H9 (cell line): ENCODE measurements at regions not wholly inside any gene's neighbourhood (a gene's known extent, or its start where the extent isn't known, plus 50 kb on each side); places are given as distances from the start of the nearest gene placed in this dataset.

Source experiments
- DNase-seq: peaks from one replicate; pipeline ENCODE4 v3.0.0-alpha.2; 2017
- H2AFZ ChIP-seq: one replicate; pipeline ENCODE4 v1.6.1; 2013; ENCODE audit warnings: mild to moderate bottlenecking, low read length, control low read depth, moderate library complexity
- H2AK5ac ChIP-seq: 2 replicates; pipeline ENCODE4 v1.6.1; 2013; ENCODE audit warnings: low read length, control low read depth, mixed read lengths; ENCODE audit not compliant: insufficient read length
- H2BK120ac ChIP-seq: one replicate; pipeline ENCODE4 v1.6.1; 2013; ENCODE audit warnings: low read depth, mild to moderate bottlenecking, low read length, control low read depth, inconsistent platforms; ENCODE audit not compliant: poor library complexity, severe bottlenecking
- H2BK12ac ChIP-seq: 2 replicates; pipeline ENCODE4 v1.6.1; 2013; ENCODE audit warnings: low read length, control low read depth, mixed read lengths, low read depth; ENCODE audit not compliant: insufficient read length
- H2BK15ac ChIP-seq: 2 replicates; pipeline ENCODE4 v1.6.1; 2013; ENCODE audit warnings: low read depth, low read length, control low read depth
- H2BK20ac ChIP-seq: one replicate; pipeline ENCODE4 v1.6.1; 2013; ENCODE audit warnings: low read depth, mild to moderate bottlenecking, low read length, control low read depth, inconsistent platforms; ENCODE audit not compliant: poor library complexity, severe bottlenecking
- H2BK5ac ChIP-seq: 2 replicates; pipeline ENCODE4 v1.6.1; 2013; ENCODE audit warnings: low read length, control low read depth, mixed read lengths; ENCODE audit not compliant: insufficient read length
- H3K14ac ChIP-seq: 2 replicates; pipeline ENCODE4 v1.6.1; 2013; ENCODE audit warnings: low read length, control low read depth; ENCODE audit not compliant: insufficient read depth
- H3K18ac ChIP-seq: 2 replicates; pipeline ENCODE4 v1.6.1; 2013; ENCODE audit warnings: low read depth, mild to moderate bottlenecking, mixed read lengths, low read length, control low read depth; ENCODE audit not compliant: insufficient read length
- H3K23ac ChIP-seq: 2 replicates; pipeline ENCODE4 v1.6.1; 2013; ENCODE audit warnings: low read length, control low read depth, mixed read lengths, low read depth; ENCODE audit not compliant: insufficient read length
- H3K23me2 ChIP-seq: 2 replicates; pipeline ENCODE4 v1.6.1; 2013; ENCODE audit warnings: low read depth, mild to moderate bottlenecking, mixed read lengths, low read length, control low read depth; ENCODE audit not compliant: insufficient read length, poor library complexity, severe bottlenecking
- H3K27ac ChIP-seq: 2 replicates; pipeline ENCODE4 v1.5.1; 2013; ENCODE audit warnings: low read length, control low read depth, mixed read lengths, low read depth; ENCODE audit not compliant: insufficient read length
- H3K27me3 ChIP-seq: 2 replicates; pipeline ENCODE4 v1.6.1; 2013; ENCODE audit warnings: low read length, control low read depth, inconsistent platforms; ENCODE audit not compliant: insufficient read depth
- H3K4ac ChIP-seq: 2 replicates; pipeline ENCODE4 v1.6.1; 2013; ENCODE audit warnings: low read depth, mild to moderate bottlenecking, control low read depth, inconsistent platforms, low read length, moderate library complexity
- H3K4me1 ChIP-seq: 2 replicates; pipeline ENCODE4 v1.6.1; 2013; ENCODE audit warnings: low read length, control low read depth, inconsistent platforms; ENCODE audit not compliant: insufficient read depth
- H3K4me2 ChIP-seq: 2 replicates; pipeline ENCODE4 v1.6.1; 2013; ENCODE audit warnings: low read length, control low read depth, mixed read lengths; ENCODE audit not compliant: insufficient read length, insufficient read depth
- H3K56ac ChIP-seq: 2 replicates; pipeline ENCODE4 v1.6.1; 2013; ENCODE audit warnings: low read depth, mild to moderate bottlenecking, mixed read lengths, low read length, control low read depth; ENCODE audit not compliant: insufficient read length
- H3K79me1 ChIP-seq: 2 replicates; pipeline ENCODE4 v1.6.1; 2013; ENCODE audit warnings: low read depth, mild to moderate bottlenecking, moderate library complexity, low read length, control low read depth, inconsistent platforms; ENCODE audit not compliant: insufficient read depth, poor library complexity, severe bottlenecking
- H3K79me2 ChIP-seq: 2 replicates; pipeline ENCODE4 v1.6.1; 2013; ENCODE audit warnings: low read length, control low read depth, inconsistent platforms; ENCODE audit not compliant: insufficient read depth
- H3K9ac ChIP-seq: 2 replicates; pipeline ENCODE4 v1.6.1; 2013; ENCODE audit warnings: low read length, control low read depth, mixed read lengths; ENCODE audit not compliant: insufficient read length; ENCODE audit errors: extremely low read depth
- H3K9me3 ChIP-seq: one replicate; pipeline ENCODE4 v1.6.1; 2013; ENCODE audit warnings: low read depth, low read length, inconsistent platforms; ENCODE audit not compliant: control insufficient read depth
- H3T11ph ChIP-seq: one replicate; pipeline ENCODE4 v1.6.1; 2013; ENCODE audit warnings: mild to moderate bottlenecking, low read length, control low read depth, inconsistent platforms
- H4K20me1 ChIP-seq: one replicate; pipeline ENCODE4 v1.6.1; 2013; ENCODE audit not compliant: control insufficient read depth, insufficient read length, insufficient read depth
- H4K5ac ChIP-seq: 2 replicates; pipeline ENCODE4 v1.6.1; 2013; ENCODE audit warnings: low read depth, mild to moderate bottlenecking, mixed read lengths, low read length, control low read depth; ENCODE audit not compliant: insufficient read length
- H4K8ac ChIP-seq: replicated peaks from 2 replicates; pipeline ENCODE4 v1.6.1; 2013; ENCODE audit warnings: low read length, control low read depth, mixed read lengths, low read depth; ENCODE audit not compliant: insufficient read length
- H4K91ac ChIP-seq: 2 replicates; pipeline ENCODE4 v1.6.1; 2013; ENCODE audit warnings: low read depth, mild to moderate bottlenecking, moderate library complexity, mixed read lengths, low read length, control low read depth; ENCODE audit not compliant: insufficient read length
- H3K27ac Mint-ChIP-seq, 3 experiments: 2 replicates in 2 of 3; 3 replicates in 1 of 3; pipeline ENCODE4 v1.8.0; 2020 to 2021; ENCODE audit warnings: mixed read lengths in 3 of 3, mild to moderate bottlenecking in 1 of 3, moderate library complexity in 1 of 3
- H3K27me3 Mint-ChIP-seq: 2 replicates; pipeline ENCODE4 v1.8.0; 2021; ENCODE audit warnings: low read depth, mild to moderate bottlenecking, moderate library complexity, mixed read lengths
- H3K36me3 Mint-ChIP-seq, 3 experiments: 2 replicates in 2 of 3; 3 replicates in 1 of 3; pipeline ENCODE4 v1.8.0; 2020 to 2021; ENCODE audit warnings: low read depth in 3 of 3, mixed read lengths in 3 of 3; ENCODE audit not compliant: insufficient read depth in 1 of 3
- H3K4me1 Mint-ChIP-seq, 2 experiments: 2 replicates each; pipeline ENCODE4 v1.8.0; 2020; ENCODE audit warnings: mixed read lengths in 2 of 2
- H3K4me3 Mint-ChIP-seq, 2 experiments: 2 replicates in 1 of 2; 3 replicates in 1 of 2; pipeline ENCODE4 v1.8.0; 2020 to 2021; ENCODE audit warnings: mild to moderate bottlenecking in 2 of 2, mixed read lengths in 2 of 2, moderate library complexity in 1 of 2
- H3K9me3 Mint-ChIP-seq, 2 experiments: 2 replicates in 1 of 2; 3 replicates in 1 of 2; pipeline ENCODE4 v1.8.0; 2020; ENCODE audit warnings: mild to moderate bottlenecking in 2 of 2, mixed read lengths in 2 of 2, moderate library complexity in 1 of 2
- WGBS: extraction: QIAGEN DNeasy Blood & Tissue Kit; methylation state at CpG from one replicate; pipeline ENCODE4 v1.1.7; 2013; ENCODE audit warnings: missing lambda C conversion rate, low lambda C conversion rate, mixed read lengths; ENCODE audit not compliant: insufficient read length; ENCODE audit errors: extremely low coverage; 5-methylcytosine and 5-hydroxymethylcytosine counted together
- TF ChIP-seq, protein P1 (sequence below): fragments of 200-600 bp; sonication (generic); conservative IDR thresholded peaks from 3 replicates; pipeline ENCODE4 v1.8.0; 2021; ENCODE audit warnings: antibody characterized with exemption, mild to moderate bottlenecking

DNA sequence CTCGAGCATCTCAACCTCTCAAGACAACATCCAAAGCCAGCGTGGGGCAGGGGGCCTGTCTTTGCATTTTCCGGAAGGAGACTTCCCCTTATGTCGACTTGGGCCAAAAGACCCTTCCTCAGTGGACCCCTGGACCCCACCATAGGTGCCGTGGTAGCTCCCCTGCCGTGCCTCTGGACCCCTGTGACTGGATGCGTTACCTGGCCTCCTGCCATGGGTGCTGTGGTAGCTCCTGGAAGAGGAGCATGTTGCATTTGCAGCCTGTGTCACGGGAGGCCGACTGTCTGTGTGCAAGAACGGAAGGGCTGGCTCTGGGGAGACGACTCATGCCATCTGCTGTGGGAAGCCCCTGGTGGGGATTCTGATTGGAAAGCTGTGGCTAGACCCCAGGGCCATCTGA lies 130.1 kb downstream of the FOXL1 start:
- Histone ChIP-seq H2BK15ac (no peak overlapping the region), H2AK5ac (no peak overlapping the region), H4K8ac (no peak overlapping the region), H3K9me3 (no peaks in the 10 kb centered on the region), H2BK120ac (no peak overlapping the region), H3K79me2 (no peaks in the 10 kb centered on the region), H3T11ph (no peak overlapping the region), H3K27ac (no peak overlapping the region), H3K4me1 (no peaks in the 10 kb centered on the region), H3K4ac (no peak overlapping the region), H3K18ac (no peak overlapping the region), H4K91ac (no peak overlapping the region), H3K27me3 (no peaks in the 10 kb centered on the region), H3K23me2 (no peaks in the 10 kb centered on the region), H3K14ac (no peak overlapping the region), H3K9ac (no peak overlapping the region), H2BK12ac (no peak overlapping the region), H3K23ac (no peak overlapping the region), H4K5ac (no peak overlapping the region), H2BK5ac (no peak overlapping the region), H3K4me2 (no peak overlapping the region), H3K79me1 (no peaks in the 10 kb centered on the region), H4K20me1 (no peaks in the 10 kb centered on the region), H2BK20ac (no peak overlapping the region), H2AFZ (no peak overlapping the region), H3K56ac (no peak overlapping the region)
- Mint-ChIP-seq H3K27ac (peak overlapping the region in 1 of 3 experiments; percentile 25; a peak in 1 of 7 replicates), H3K36me3 (peaks cover 0 to 4% (median 0%) of the 10 kb centered on the region in 3 experiments; a peak in 3 of 7 replicates), H3K27me3 (peaks cover 18% of the 10 kb centered on the region), H3K9me3 (peaks cover 3 to 8% of the 10 kb centered on the region in 2 experiments; a peak in 4 of 5 replicates), H3K4me1 (peaks cover 8 to 10% of the 10 kb centered on the region in 2 experiments), H3K4me3 (no peak overlapping the region)
- no CpG with 5 or more reads among the region's 11 CpGs for WGBS
- DNase-seq = no peak
- TF ChIP-seq, protein P1, sequence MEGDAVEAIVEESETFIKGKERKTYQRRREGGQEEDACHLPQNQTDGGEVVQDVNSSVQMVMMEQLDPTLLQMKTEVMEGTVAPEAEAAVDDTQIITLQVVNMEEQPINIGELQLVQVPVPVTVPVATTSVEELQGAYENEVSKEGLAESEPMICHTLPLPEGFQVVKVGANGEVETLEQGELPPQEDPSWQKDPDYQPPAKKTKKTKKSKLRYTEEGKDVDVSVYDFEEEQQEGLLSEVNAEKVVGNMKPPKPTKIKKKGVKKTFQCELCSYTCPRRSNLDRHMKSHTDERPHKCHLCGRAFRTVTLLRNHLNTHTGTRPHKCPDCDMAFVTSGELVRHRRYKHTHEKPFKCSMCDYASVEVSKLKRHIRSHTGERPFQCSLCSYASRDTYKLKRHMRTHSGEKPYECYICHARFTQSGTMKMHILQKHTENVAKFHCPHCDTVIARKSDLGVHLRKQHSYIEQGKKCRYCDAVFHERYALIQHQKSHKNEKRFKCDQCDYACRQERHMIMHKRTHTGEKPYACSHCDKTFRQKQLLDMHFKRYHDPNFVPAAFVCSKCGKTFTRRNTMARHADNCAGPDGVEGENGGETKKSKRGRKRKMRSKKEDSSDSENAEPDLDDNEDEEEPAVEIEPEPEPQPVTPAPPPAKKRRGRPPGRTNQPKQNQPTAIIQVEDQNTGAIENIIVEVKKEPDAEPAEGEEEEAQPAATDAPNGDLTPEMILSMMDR = no peak
